Mesenchymal stem cell (in vitro differentiated cells and primary cell): ENCODE measurements at regions not wholly inside any gene's neighbourhood (a gene's known extent, or its start where the extent isn't known, plus 50 kb on each side); places are given as distances from the start of the nearest gene placed in this dataset.
"Not testable (repeated sequence)": the region's sequence is repeated elsewhere in the genome, so short reads cannot be mapped to it uniquely, and the experiment has no call there.

Experiments
- DNase-seq: peaks from one replicate; pipeline ENCODE4 v3.0.0-alpha.2; 2013
- H2AFZ ChIP-seq: one replicate; pipeline ENCODE4 v1.6.1; 2013; ENCODE audit warnings: low read depth, mild to moderate bottlenecking, control low read depth, inconsistent platforms, low read length, moderate library complexity
- H2AK5ac ChIP-seq: 2 replicates; pipeline ENCODE4 v1.6.1; 2013; ENCODE audit warnings: low read length, moderate library complexity, mild to moderate bottlenecking, inconsistent platforms; ENCODE audit not compliant: severe bottlenecking
- H2BK120ac ChIP-seq: one replicate; pipeline ENCODE4 v1.6.1; 2013; ENCODE audit warnings: low read depth, mild to moderate bottlenecking, inconsistent platforms, low read length, moderate library complexity
- H2BK12ac ChIP-seq, 2 experiments: one replicate each; pipeline ENCODE4 v1.6.1; 2013; ENCODE audit warnings: inconsistent platforms in 2 of 2, low read length in 2 of 2, mild to moderate bottlenecking in 2 of 2, moderate library complexity in 2 of 2, control low read depth in 1 of 2
- H2BK15ac ChIP-seq: one replicate; pipeline ENCODE4 v1.6.1; 2013; ENCODE audit warnings: mild to moderate bottlenecking, low read depth, inconsistent platforms; ENCODE audit not compliant: poor library complexity, severe bottlenecking
- H2BK5ac ChIP-seq: 2 replicates; pipeline ENCODE4 v1.6.1; 2013; ENCODE audit warnings: low read depth, mild to moderate bottlenecking, low read length, control low read depth, inconsistent platforms; ENCODE audit not compliant: poor library complexity, severe bottlenecking
- H3K14ac ChIP-seq, 2 experiments: one replicate each; pipeline ENCODE4 v1.6.1; 2013; ENCODE audit warnings: inconsistent platforms in 2 of 2, low read length in 2 of 2, control low read depth in 1 of 2, mild to moderate bottlenecking in 1 of 2, moderate library complexity in 1 of 2
- H3K18ac ChIP-seq, 2 experiments: one replicate each; pipeline ENCODE4 v1.6.1; 2013; ENCODE audit warnings: inconsistent platforms in 2 of 2, low read length in 2 of 2, control low read depth in 1 of 2, low read depth in 1 of 2, mild to moderate bottlenecking in 1 of 2
- H3K23ac ChIP-seq, 2 experiments: one replicate each; pipeline ENCODE4 v1.6.1; 2013; ENCODE audit warnings: inconsistent platforms in 2 of 2, low read length in 2 of 2, mild to moderate bottlenecking in 2 of 2, moderate library complexity in 2 of 2, control low read depth in 1 of 2
- H3K27ac ChIP-seq: 2 replicates; pipeline ENCODE4 v1.5.1; 2013; ENCODE audit warnings: mild to moderate bottlenecking, moderate library complexity, low read length, control low read depth, inconsistent platforms; ENCODE audit not compliant: poor library complexity, severe bottlenecking
- H3K27me3 ChIP-seq, 2 experiments: 2 replicates each; pipeline versions ENCODE4 v1.6.1 to v1.7.0; 2013; ENCODE audit warnings: low read length in 2 of 2, mild to moderate bottlenecking in 2 of 2, moderate library complexity in 2 of 2, control low read depth in 1 of 2, inconsistent platforms in 1 of 2; ENCODE audit not compliant: control insufficient read depth in 1 of 2, insufficient read depth in 1 of 2
- H3K36me3 ChIP-seq, 2 experiments: 2 replicates each; pipeline versions ENCODE4 v1.6.1 to v1.7.0; 2013; ENCODE audit warnings: low read length in 2 of 2, control low read depth in 1 of 2, inconsistent platforms in 1 of 2, low read depth in 1 of 2, mild to moderate bottlenecking in 1 of 2; ENCODE audit not compliant: insufficient read depth in 2 of 2, control insufficient read depth in 1 of 2
- H3K4ac ChIP-seq, 2 experiments: one replicate each; pipeline ENCODE4 v1.6.1; 2013; ENCODE audit warnings: inconsistent platforms in 2 of 2, low read length in 2 of 2, mild to moderate bottlenecking in 2 of 2, moderate library complexity in 2 of 2, control low read depth in 1 of 2, low read depth in 1 of 2
- H3K4me1 ChIP-seq: 2 replicates; pipeline ENCODE4 v1.6.1; 2013; ENCODE audit warnings: low read depth, low read length, control low read depth; ENCODE audit not compliant: control insufficient read depth, insufficient read depth
- H3K4me2 ChIP-seq: 2 replicates; pipeline ENCODE4 v1.6.1; 2013; ENCODE audit warnings: low read length, mild to moderate bottlenecking, inconsistent platforms; ENCODE audit not compliant: poor library complexity, severe bottlenecking
- H3K4me3 ChIP-seq, 2 experiments: 2 replicates each; pipeline versions ENCODE4 v1.5.1 to v1.7.0; 2013; ENCODE audit warnings: low read length in 2 of 2, mild to moderate bottlenecking in 2 of 2, control low read depth in 1 of 2, low read depth in 1 of 2; ENCODE audit not compliant: insufficient read depth in 1 of 2
- H3K79me1 ChIP-seq: replicated peaks from 2 replicates; pipeline ENCODE4 v1.6.1; 2013; ENCODE audit warnings: mild to moderate bottlenecking, control low read depth, low read length, inconsistent platforms; ENCODE audit not compliant: poor library complexity, severe bottlenecking
- H3K9ac ChIP-seq: 2 replicates; pipeline ENCODE4 v1.7.0; 2013; ENCODE audit warnings: mild to moderate bottlenecking, low read length, moderate library complexity
- H3K9me3 ChIP-seq: 2 replicates; pipeline ENCODE4 v1.7.0; 2013; ENCODE audit warnings: mild to moderate bottlenecking, low read length; ENCODE audit not compliant: control insufficient read depth
- H4K8ac ChIP-seq: one replicate; pipeline ENCODE4 v1.6.1; 2013; ENCODE audit warnings: inconsistent platforms, mild to moderate bottlenecking, low read length, moderate library complexity
- H4K91ac ChIP-seq: one replicate; pipeline ENCODE4 v1.6.1; 2013; ENCODE audit warnings: mild to moderate bottlenecking, low read length, inconsistent platforms
- WGBS: methylation state at CpG from one replicate; pipeline ENCODE4 v1.1.7; 2013; ENCODE audit warnings: mixed read lengths; 5-methylcytosine and 5-hydroxymethylcytosine counted together

- not testable (repeated sequence) for H3K9me3 ChIP-seq, H3K18ac ChIP-seq, H3K4me2 ChIP-seq, H3K36me3 ChIP-seq, DNase-seq, H2AFZ ChIP-seq, H3K14ac ChIP-seq, H3K23ac ChIP-seq, H2BK5ac ChIP-seq, H2BK120ac ChIP-seq, H4K8ac ChIP-seq, H3K4ac ChIP-seq, H2BK12ac ChIP-seq, H3K4me1 ChIP-seq, H3K4me3 ChIP-seq, H4K91ac ChIP-seq, H3K9ac ChIP-seq, H2AK5ac ChIP-seq, H3K79me1 ChIP-seq, H2BK15ac ChIP-seq, H3K27ac ChIP-seq, H3K27me3 ChIP-seq
- 61% methylated on average over 6 of the region's 6 CpGs for WGBS
These were observed 118.8 kb downstream of the SEPTIN7 start for GRCh38 chr7:35919607-35920006.

DNA sequence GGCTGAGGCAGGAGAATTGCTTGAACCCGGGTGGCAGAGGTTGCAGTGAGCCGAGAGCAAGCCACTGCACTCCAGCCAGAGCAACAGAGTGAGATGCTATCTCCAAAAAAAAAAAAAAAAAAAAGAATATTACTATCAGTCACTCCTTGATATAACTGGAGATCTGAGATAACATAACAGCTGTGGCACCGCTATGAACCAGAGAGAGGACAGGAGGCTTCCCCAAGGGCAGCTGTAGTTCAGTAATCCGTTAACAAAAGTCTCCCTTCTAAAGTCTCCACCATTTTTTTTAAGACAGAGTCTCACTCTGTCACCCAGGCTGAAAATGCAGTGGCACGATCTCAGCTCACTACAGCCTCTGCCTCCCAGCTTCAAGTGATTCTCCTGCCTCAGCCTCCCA, 120.5 kb downstream of the SEPTIN7 start:
- not testable (repeated sequence) for H3K9ac ChIP-seq, H3K36me3 ChIP-seq, H4K91ac ChIP-seq, H3K4me1 ChIP-seq, H2AFZ ChIP-seq, H3K18ac ChIP-seq, H2BK12ac ChIP-seq, H2BK120ac ChIP-seq, H3K4ac ChIP-seq, H3K27me3 ChIP-seq, H3K4me2 ChIP-seq, H3K23ac ChIP-seq, H3K9me3 ChIP-seq, H2BK5ac ChIP-seq, H3K79me1 ChIP-seq, H4K8ac ChIP-seq, H3K4me3 ChIP-seq, H3K14ac ChIP-seq, H3K27ac ChIP-seq, DNase-seq, H2AK5ac ChIP-seq, H2BK15ac ChIP-seq
- WGBS = 86% methylated on average over 3 of the region's 5 CpGs

DNA sequence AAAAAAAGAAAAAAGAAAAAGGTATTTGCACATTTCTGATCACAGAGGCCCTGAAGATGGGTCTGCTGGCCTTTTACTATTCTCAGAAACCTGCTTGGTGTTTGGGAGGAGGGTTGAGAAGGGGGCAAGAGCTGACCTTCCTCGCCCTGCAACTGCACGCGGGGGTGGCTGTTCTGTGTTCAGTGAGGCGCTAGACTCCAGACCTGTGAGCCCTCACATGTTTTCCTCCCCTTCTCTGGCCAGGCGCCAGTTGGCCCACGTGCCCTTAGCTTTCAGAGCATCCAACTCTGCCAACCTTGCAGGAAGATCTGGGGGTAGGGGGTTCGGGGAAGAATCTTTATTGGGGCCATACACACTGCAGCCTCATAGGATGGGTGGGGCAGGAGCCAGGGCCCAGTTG, 123.8 kb downstream of the SEPTIN7 start:
- H2BK120ac ChIP-seq, H3K4me2 ChIP-seq, H2BK5ac ChIP-seq, H4K8ac ChIP-seq, H3K79me1 ChIP-seq, H3K9ac ChIP-seq, H3K9me3 ChIP-seq, H3K36me3 ChIP-seq, H3K27ac ChIP-seq, H2BK15ac ChIP-seq, H3K23ac ChIP-seq, H3K4me1 ChIP-seq, H2AFZ ChIP-seq, H2BK12ac ChIP-seq, H3K27me3 ChIP-seq, H3K14ac ChIP-seq, H3K4me3 ChIP-seq, H3K4ac ChIP-seq, H2AK5ac ChIP-seq, H3K18ac ChIP-seq, H4K91ac ChIP-seq, DNase-seq: not testable (repeated sequence)
- WGBS = 84% methylated on average over 6 of the region's 7 CpGs

GRCh38 chr7:35926966-35927365, 126.1 kb downstream of the SEPTIN7 start:
- WGBS = no CpG with 5 or more reads among the region's 9 CpGs
- not testable (repeated sequence) for H3K9ac ChIP-seq, H3K79me1 ChIP-seq, H3K27me3 ChIP-seq, H3K14ac ChIP-seq, H2BK120ac ChIP-seq, H3K18ac ChIP-seq, H2BK5ac ChIP-seq, H2BK15ac ChIP-seq, H4K8ac ChIP-seq, H3K9me3 ChIP-seq, H4K91ac ChIP-seq, H3K4me1 ChIP-seq, H3K23ac ChIP-seq, DNase-seq, H2AK5ac ChIP-seq, H3K4ac ChIP-seq, H3K36me3 ChIP-seq, H3K4me3 ChIP-seq, H3K27ac ChIP-seq, H3K4me2 ChIP-seq, H2BK12ac ChIP-seq, H2AFZ ChIP-seq
